ENCODE measurements at regions not wholly inside any gene's neighbourhood (a gene's known extent, or its start where the extent isn't known, plus 50 kb on each side); places are given as distances from the start of the nearest gene placed in this dataset.

DNA sequence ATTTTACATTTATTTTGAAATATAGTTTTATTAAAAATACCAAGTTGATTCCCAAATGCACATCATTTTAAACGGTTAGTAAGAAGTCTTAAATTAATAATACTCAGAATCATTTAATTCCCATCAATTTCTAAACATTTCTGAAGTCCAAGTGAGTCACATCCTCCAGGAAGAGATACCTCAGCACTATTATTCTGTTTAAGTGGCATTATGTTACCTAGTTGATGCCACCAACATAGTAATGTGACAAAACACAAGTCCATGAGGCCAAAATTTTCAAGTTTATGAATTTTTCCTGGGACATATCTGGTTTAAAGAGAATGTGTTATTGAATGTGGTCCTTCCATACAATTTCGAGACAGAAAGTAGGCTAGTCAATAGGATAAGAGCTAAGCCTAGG lies 1348.3 kb upstream of the CDH9 start:
- H3K18ac ChIP-seq (ENCODE audit: insufficient read length, low read depth, low read length), result no peak overlapping the region
- H3K27ac Mint-ChIP-seq, result no peak overlapping the region
- TF ChIP-seq, protein P1, sequence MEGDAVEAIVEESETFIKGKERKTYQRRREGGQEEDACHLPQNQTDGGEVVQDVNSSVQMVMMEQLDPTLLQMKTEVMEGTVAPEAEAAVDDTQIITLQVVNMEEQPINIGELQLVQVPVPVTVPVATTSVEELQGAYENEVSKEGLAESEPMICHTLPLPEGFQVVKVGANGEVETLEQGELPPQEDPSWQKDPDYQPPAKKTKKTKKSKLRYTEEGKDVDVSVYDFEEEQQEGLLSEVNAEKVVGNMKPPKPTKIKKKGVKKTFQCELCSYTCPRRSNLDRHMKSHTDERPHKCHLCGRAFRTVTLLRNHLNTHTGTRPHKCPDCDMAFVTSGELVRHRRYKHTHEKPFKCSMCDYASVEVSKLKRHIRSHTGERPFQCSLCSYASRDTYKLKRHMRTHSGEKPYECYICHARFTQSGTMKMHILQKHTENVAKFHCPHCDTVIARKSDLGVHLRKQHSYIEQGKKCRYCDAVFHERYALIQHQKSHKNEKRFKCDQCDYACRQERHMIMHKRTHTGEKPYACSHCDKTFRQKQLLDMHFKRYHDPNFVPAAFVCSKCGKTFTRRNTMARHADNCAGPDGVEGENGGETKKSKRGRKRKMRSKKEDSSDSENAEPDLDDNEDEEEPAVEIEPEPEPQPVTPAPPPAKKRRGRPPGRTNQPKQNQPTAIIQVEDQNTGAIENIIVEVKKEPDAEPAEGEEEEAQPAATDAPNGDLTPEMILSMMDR (conservative IDR thresholded peaks at IDR 0.05), result no peak
- H3K9me3 ChIP-seq (ENCODE audit: control insufficient read depth, low read depth, low read length), result no peaks in the 10 kb centered on the region
- H4K8ac ChIP-seq (replicated peaks; ENCODE audit: insufficient read length, low read depth, low read length), result no peak overlapping the region
- no peak overlapping the region for H3K23ac ChIP-seq (ENCODE audit: insufficient read length, low read depth, low read length)
- no peak overlapping the region for H3K4me3 Mint-ChIP-seq
- H3K4ac ChIP-seq (ENCODE audit: low read depth, low read length), result no peak overlapping the region
- H3K4me1 Mint-ChIP-seq, result peaks cover 17 to 18% of the 10 kb centered on the region in 2 experiments
- H3K36me3 Mint-ChIP-seq (ENCODE audit: insufficient read depth in 1 of 3, low read depth in 3 of 3), result no peaks in the 10 kb centered on the region
- H3T11ph ChIP-seq (ENCODE audit: low read length), result no peak overlapping the region
- no peaks in the 10 kb centered on the region for H4K20me1 ChIP-seq (ENCODE audit: control insufficient read depth, insufficient read depth, insufficient read length)
- H3K4me2 ChIP-seq (ENCODE audit: insufficient read depth, insufficient read length, low read length), result no peak overlapping the region
- H4K5ac ChIP-seq (ENCODE audit: insufficient read length, low read depth, low read length), result no peak overlapping the region
- H2AK5ac ChIP-seq (ENCODE audit: insufficient read length, low read length), result no peak overlapping the region
- H3K9ac ChIP-seq (ENCODE audit: extremely low read depth, insufficient read length, low read length), result no peak overlapping the region
- no peak for DNase-seq
- H2BK15ac ChIP-seq (ENCODE audit: low read depth, low read length), result no peak overlapping the region
- no peaks in the 10 kb centered on the region for H3K27me3 Mint-ChIP-seq (ENCODE audit: low read depth)
- H2AFZ ChIP-seq (ENCODE audit: low read length), result no peak overlapping the region
- no peak overlapping the region for H2BK120ac ChIP-seq (ENCODE audit: low read depth, low read length, poor library complexity, severe bottlenecking)
- no peak overlapping the region for H3K14ac ChIP-seq (ENCODE audit: insufficient read depth, low read length)
- no peak overlapping the region for H2BK5ac ChIP-seq (ENCODE audit: insufficient read length, low read length)
- H3K23me2 ChIP-seq (ENCODE audit: insufficient read length, low read depth, low read length, poor library complexity, severe bottlenecking), result no peaks in the 10 kb centered on the region
- H3K56ac ChIP-seq (ENCODE audit: insufficient read length, low read depth, low read length), result no peak overlapping the region
- H3K27me3 ChIP-seq (ENCODE audit: insufficient read depth, low read length), result no peaks in the 10 kb centered on the region
- no peaks in the 10 kb centered on the region; the same call in 1 of the 2 replicates for H3K4me1 ChIP-seq (ENCODE audit: insufficient read depth, low read length)
- no peaks in the 10 kb centered on the region for H3K79me1 ChIP-seq (ENCODE audit: insufficient read depth, low read depth, low read length, poor library complexity, severe bottlenecking)
- no peak overlapping the region for H2BK12ac ChIP-seq (ENCODE audit: insufficient read length, low read depth, low read length)
- no peaks in the 10 kb centered on the region for H3K9me3 Mint-ChIP-seq
- H3K27ac ChIP-seq (ENCODE audit: insufficient read length, low read depth, low read length), result no peak overlapping the region
- no peak overlapping the region for H2BK20ac ChIP-seq (ENCODE audit: low read depth, low read length, poor library complexity, severe bottlenecking)
- H3K79me2 ChIP-seq (ENCODE audit: insufficient read depth, low read length), result no peaks in the 10 kb centered on the region
- WGBS (ENCODE audit: extremely low coverage, insufficient read length, low lambda C conversion rate), result no CpG with 5 or more reads among the region's 2 CpGs
- no peak overlapping the region for H4K91ac ChIP-seq (ENCODE audit: insufficient read length, low read depth, low read length)

Data from H9 (cell line).